ENCODE measurements at regions not wholly inside any gene's neighbourhood (a gene's known extent, or its start where the extent isn't known, plus 50 kb on each side); places are given as distances from the start of the nearest gene placed in this dataset.

DNA sequence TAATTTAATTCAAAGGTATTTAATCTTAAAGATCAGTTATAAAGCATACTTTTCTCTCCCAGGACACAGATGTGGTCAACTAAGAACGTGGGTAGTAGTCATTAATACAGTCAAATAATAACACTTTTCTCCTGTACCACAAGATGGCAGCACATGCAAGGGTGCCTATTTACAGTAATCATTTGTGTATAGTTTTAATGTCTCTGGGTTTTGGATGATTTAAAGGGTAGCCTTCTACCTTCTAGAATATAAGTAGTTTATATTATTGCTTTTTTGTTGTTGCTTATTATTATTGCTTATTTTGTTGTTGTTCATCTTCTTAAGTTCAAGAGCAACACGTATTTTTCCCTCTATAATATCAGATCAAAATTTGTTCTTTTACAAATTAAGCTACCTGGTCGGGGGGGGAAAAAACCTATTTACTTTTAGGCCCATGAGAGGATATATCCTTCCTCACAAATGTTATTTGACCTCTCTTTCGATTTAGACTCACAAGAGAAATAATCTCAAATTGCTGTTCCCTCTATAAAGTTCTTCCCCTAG, 59.6 kb upstream of the SLC27A6 start:
- TF ChIP-seq, protein P1, sequence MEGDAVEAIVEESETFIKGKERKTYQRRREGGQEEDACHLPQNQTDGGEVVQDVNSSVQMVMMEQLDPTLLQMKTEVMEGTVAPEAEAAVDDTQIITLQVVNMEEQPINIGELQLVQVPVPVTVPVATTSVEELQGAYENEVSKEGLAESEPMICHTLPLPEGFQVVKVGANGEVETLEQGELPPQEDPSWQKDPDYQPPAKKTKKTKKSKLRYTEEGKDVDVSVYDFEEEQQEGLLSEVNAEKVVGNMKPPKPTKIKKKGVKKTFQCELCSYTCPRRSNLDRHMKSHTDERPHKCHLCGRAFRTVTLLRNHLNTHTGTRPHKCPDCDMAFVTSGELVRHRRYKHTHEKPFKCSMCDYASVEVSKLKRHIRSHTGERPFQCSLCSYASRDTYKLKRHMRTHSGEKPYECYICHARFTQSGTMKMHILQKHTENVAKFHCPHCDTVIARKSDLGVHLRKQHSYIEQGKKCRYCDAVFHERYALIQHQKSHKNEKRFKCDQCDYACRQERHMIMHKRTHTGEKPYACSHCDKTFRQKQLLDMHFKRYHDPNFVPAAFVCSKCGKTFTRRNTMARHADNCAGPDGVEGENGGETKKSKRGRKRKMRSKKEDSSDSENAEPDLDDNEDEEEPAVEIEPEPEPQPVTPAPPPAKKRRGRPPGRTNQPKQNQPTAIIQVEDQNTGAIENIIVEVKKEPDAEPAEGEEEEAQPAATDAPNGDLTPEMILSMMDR (IDR thresholded peaks at IDR 0.05; ENCODE audit: insufficient read depth, low read length) = no peak
- TF ChIP-seq, protein P2, sequence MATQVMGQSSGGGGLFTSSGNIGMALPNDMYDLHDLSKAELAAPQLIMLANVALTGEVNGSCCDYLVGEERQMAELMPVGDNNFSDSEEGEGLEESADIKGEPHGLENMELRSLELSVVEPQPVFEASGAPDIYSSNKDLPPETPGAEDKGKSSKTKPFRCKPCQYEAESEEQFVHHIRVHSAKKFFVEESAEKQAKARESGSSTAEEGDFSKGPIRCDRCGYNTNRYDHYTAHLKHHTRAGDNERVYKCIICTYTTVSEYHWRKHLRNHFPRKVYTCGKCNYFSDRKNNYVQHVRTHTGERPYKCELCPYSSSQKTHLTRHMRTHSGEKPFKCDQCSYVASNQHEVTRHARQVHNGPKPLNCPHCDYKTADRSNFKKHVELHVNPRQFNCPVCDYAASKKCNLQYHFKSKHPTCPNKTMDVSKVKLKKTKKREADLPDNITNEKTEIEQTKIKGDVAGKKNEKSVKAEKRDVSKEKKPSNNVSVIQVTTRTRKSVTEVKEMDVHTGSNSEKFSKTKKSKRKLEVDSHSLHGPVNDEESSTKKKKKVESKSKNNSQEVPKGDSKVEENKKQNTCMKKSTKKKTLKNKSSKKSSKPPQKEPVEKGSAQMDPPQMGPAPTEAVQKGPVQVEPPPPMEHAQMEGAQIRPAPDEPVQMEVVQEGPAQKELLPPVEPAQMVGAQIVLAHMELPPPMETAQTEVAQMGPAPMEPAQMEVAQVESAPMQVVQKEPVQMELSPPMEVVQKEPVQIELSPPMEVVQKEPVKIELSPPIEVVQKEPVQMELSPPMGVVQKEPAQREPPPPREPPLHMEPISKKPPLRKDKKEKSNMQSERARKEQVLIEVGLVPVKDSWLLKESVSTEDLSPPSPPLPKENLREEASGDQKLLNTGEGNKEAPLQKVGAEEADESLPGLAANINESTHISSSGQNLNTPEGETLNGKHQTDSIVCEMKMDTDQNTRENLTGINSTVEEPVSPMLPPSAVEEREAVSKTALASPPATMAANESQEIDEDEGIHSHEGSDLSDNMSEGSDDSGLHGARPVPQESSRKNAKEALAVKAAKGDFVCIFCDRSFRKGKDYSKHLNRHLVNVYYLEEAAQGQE (IDR thresholded peaks at IDR 0.05; ENCODE audit: insufficient replicate concordance, low read depth) = no peak
- TF ChIP-seq POLR2AphosphoS5 (IDR thresholded peaks at IDR 0.05; ENCODE audit: low read depth) (no peak), SPI1 (IDR thresholded peaks at IDR 0.05; ENCODE audit: borderline replicate concordance, low read depth) (no peak), GABPA (IDR thresholded peaks at IDR 0.05; ENCODE audit: low read depth) (no peak)
